ENCODE measurements at regions not wholly inside any gene's neighbourhood (a gene's known extent, or its start where the extent isn't known, plus 50 kb on each side); places are given as distances from the start of the nearest gene placed in this dataset.

DNA sequence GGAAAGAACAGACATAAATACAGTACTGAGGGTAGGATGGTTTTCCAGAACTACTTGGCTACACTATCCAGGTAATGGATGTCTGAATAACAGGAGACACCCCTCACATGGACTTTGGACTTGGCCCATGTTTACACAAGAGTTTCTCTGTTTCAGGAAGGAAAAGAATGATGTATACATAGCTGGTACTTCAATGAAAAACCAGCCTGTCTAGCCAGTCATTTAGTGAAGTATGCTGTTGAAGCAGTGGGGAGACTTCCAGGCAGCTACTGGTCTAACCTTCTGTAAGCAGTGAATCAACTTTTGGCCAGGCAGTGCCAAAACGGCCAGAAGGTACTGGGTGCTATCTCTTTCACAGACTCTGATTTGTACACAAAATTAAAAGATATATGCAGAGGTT is 135.0 kb downstream of the MBL2 start:
- H2BK120ac ChIP-seq (ENCODE audit: low read depth, low read length, poor library complexity, severe bottlenecking), result no peak overlapping the region
- Mint-ChIP-seq H3K27ac (no peak overlapping the region), H3K9me3 (no peaks in the 10 kb centered on the region), H3K4me1 (peaks cover 4% of the 10 kb centered on the region in 2 experiments), H3K36me3 (ENCODE audit: insufficient read depth in 1 of 3, low read depth in 3 of 3) (no peaks in the 10 kb centered on the region; a peak in 1 of 7 replicates), H3K27me3 (ENCODE audit: low read depth) (no peaks in the 10 kb centered on the region), H3K4me3 (no peak overlapping the region)
- H3K27me3 ChIP-seq (ENCODE audit: insufficient read depth, low read length), result no peaks in the 10 kb centered on the region
- no peak overlapping the region for H3K18ac ChIP-seq (ENCODE audit: insufficient read length, low read depth, low read length)
- H2BK15ac ChIP-seq (ENCODE audit: low read depth, low read length), result no peak overlapping the region
- no peak overlapping the region for H4K8ac ChIP-seq (replicated peaks; ENCODE audit: insufficient read length, low read depth, low read length)
- no peaks in the 10 kb centered on the region for H4K20me1 ChIP-seq (ENCODE audit: control insufficient read depth, insufficient read depth, insufficient read length)
- H3K23me2 ChIP-seq (ENCODE audit: insufficient read length, low read depth, low read length, poor library complexity, severe bottlenecking), result no peaks in the 10 kb centered on the region
- H3K4me2 ChIP-seq (ENCODE audit: insufficient read depth, insufficient read length, low read length), result no peak overlapping the region
- H3K27ac ChIP-seq (ENCODE audit: insufficient read length, low read depth, low read length), result no peak overlapping the region
- no peak overlapping the region for H3K14ac ChIP-seq (ENCODE audit: insufficient read depth, low read length)
- H4K5ac ChIP-seq (ENCODE audit: insufficient read length, low read depth, low read length), result no peak overlapping the region
- no peak overlapping the region for H2AK5ac ChIP-seq (ENCODE audit: insufficient read length, low read length)
- no peak for DNase-seq
- H3K4me1 ChIP-seq (ENCODE audit: insufficient read depth, low read length), result no peaks in the 10 kb centered on the region
- H3K23ac ChIP-seq (ENCODE audit: insufficient read length, low read depth, low read length), result no peak overlapping the region
- no peak overlapping the region for H2BK5ac ChIP-seq (ENCODE audit: insufficient read length, low read length)
- no peaks in the 10 kb centered on the region for H3K9me3 ChIP-seq (ENCODE audit: control insufficient read depth, low read depth, low read length)
- H3K4ac ChIP-seq (ENCODE audit: low read depth, low read length), result no peak overlapping the region
- no CpG with 5 or more reads among the region's 1 CpG for WGBS (ENCODE audit: extremely low coverage, insufficient read length, low lambda C conversion rate)
- no peak overlapping the region for H2BK12ac ChIP-seq (ENCODE audit: insufficient read length, low read depth, low read length)
- TF ChIP-seq, protein P1, sequence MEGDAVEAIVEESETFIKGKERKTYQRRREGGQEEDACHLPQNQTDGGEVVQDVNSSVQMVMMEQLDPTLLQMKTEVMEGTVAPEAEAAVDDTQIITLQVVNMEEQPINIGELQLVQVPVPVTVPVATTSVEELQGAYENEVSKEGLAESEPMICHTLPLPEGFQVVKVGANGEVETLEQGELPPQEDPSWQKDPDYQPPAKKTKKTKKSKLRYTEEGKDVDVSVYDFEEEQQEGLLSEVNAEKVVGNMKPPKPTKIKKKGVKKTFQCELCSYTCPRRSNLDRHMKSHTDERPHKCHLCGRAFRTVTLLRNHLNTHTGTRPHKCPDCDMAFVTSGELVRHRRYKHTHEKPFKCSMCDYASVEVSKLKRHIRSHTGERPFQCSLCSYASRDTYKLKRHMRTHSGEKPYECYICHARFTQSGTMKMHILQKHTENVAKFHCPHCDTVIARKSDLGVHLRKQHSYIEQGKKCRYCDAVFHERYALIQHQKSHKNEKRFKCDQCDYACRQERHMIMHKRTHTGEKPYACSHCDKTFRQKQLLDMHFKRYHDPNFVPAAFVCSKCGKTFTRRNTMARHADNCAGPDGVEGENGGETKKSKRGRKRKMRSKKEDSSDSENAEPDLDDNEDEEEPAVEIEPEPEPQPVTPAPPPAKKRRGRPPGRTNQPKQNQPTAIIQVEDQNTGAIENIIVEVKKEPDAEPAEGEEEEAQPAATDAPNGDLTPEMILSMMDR (conservative IDR thresholded peaks at IDR 0.05), result no peak
- H3T11ph ChIP-seq (ENCODE audit: low read length), result no peak overlapping the region
- no peaks in the 10 kb centered on the region for H3K79me2 ChIP-seq (ENCODE audit: insufficient read depth, low read length)
- no peak overlapping the region for H3K56ac ChIP-seq (ENCODE audit: insufficient read length, low read depth, low read length)
- H2BK20ac ChIP-seq (ENCODE audit: low read depth, low read length, poor library complexity, severe bottlenecking), result no peak overlapping the region
- H4K91ac ChIP-seq (ENCODE audit: insufficient read length, low read depth, low read length), result no peak overlapping the region
- no peak overlapping the region for H2AFZ ChIP-seq (ENCODE audit: low read length)
- H3K9ac ChIP-seq (ENCODE audit: extremely low read depth, insufficient read length, low read length), result no peak overlapping the region
- no peaks in the 10 kb centered on the region for H3K79me1 ChIP-seq (ENCODE audit: insufficient read depth, low read depth, low read length, poor library complexity, severe bottlenecking)
